ENCODE measurements at regions not wholly inside any gene's neighbourhood (a gene's known extent, or its start where the extent isn't known, plus 50 kb on each side); places are given as distances from the start of the nearest gene placed in this dataset.

- TF ChIP-seq POLR2AphosphoS5 (IDR thresholded peaks at IDR 0.05; ENCODE audit: borderline replicate concordance, low read depth, low read length) (no peak), EZH2 (IDR thresholded peaks at IDR 0.05) (no peak), FOXP2 (optimal IDR thresholded peaks at IDR 0.05; ENCODE audit: control extremely low read depth, extremely low read length, insufficient read depth) (no peak)
These were observed 192.8 kb downstream of the TBXT start for GRCh38 chr6:165974817-165975216.

Data from SK-N-MC (cell line).